IPS-NIHi7 (cell line): ENCODE measurements at regions not wholly inside any gene's neighbourhood (a gene's known extent, or its start where the extent isn't known, plus 50 kb on each side); places are given as distances from the start of the nearest gene placed in this dataset.

Experiments used
- DNase-seq: peaks from one replicate; pipeline ENCODE4 v3.0.0; 2012; ENCODE audit warnings: mixed read lengths; ENCODE audit errors: extremely low spot score

GRCh38 chr21:33155422-33155821, 74.3 kb upstream of the IFNAR2 start:
- no peak for DNase-seq

- DNase-seq, result peak; percentile 54
These were observed 72.4 kb upstream of the IFNAR2 start for GRCh38 chr21:33157303-33157702.

GRCh38 chr21:33158654-33159053, 71.1 kb upstream of the IFNAR2 start:
- DNase-seq, result no peak

GRCh38 chr21:33162436-33162951, 67.2 kb upstream of the IFNAR2 start:
- peak; percentile 38 for DNase-seq

GRCh38 chr21:33168886-33169285, 60.9 kb upstream of the IFNAR2 start:
- DNase-seq, result no peak

- DNase-seq, result no peak
These were observed 60.4 kb upstream of the IFNAR2 start for GRCh38 chr21:33169359-33169758.

- no peak for DNase-seq
These were observed 58.0 kb upstream of the IFNAR2 start for GRCh38 chr21:33171616-33172169.

- no peak for DNase-seq
These were observed 55.0 kb upstream of the IFNAR2 start for GRCh38 chr21:33174756-33175155.
